Stimulated activated CD4-positive, alpha-beta T cell treated with anti-CD3 and anti-CD28 coated beads, TNF-alpha, amount 100 ng/mL, for 1 hour (primary cell): ENCODE measurements at regions not wholly inside any gene's neighbourhood (a gene's known extent, or its start where the extent isn't known, plus 50 kb on each side); places are given as distances from the start of the nearest gene placed in this dataset.

Source experiments
- DNase-seq, 3 donors: peaks; one replicate each; pipeline ENCODE4 v3.0.0-alpha.2; 2020; ENCODE audit warnings: low read depth in 3 of 3, low spot score in 1 of 3

GRCh38 chr22:49079743-49080500 is 747.8 kb downstream of the BRD1 start:
- DNase-seq = no peak

DNA sequence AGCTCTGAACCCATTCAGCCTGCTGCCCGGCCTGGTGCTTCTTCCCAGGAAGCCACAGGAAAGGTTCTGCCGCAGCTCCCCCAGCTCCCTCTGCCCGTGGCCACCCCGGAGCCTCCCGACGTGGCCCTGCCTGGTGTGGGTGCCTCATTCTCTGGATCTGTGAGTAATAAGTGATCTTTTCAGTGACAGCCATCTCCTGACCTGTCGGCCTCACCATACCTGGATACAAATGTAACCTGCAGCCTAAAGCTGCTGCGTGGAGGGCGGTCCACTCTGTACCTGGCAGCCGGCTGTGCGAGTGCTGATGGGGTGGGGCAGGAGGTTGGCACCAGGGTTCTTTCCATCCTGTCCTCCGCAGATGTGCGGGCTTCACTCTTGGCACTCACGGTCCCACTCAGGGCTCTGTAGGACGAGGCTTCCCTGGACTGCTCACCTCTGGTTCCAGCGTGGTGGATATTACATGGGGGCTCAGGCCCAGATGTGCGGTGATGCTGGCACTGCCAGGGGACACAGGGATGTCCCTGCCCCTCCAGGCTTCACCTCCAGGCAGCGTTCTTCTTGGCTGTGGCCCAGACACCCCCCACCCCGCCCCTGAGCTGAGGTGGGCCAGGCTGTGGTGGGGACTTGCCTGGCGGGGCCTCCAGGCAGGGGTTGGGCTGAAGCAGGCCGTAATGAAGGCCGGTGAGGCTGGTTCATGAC is 748.5 kb downstream of the BRD1 start:
- DNase-seq = no peak

GRCh38 chr22:49078076-49078710 is 749.5 kb downstream of the BRD1 start:
- DNase-seq = no peak

GRCh38 chr22:49077586-49077985 is 750.1 kb downstream of the BRD1 start:
- DNase-seq = no peak

GRCh38 chr22:49077036-49077393 is 750.7 kb downstream of the BRD1 start:
- DNase-seq = no peak

- DNase-seq = no peak
Observed at GRCh38 chr22:49076300-49077035, 751.2 kb downstream of the BRD1 start.

- DNase-seq = no peak
Observed at GRCh38 chr22:49075150-49075549, 752.5 kb downstream of the BRD1 start.

- no peak for DNase-seq
Observed at GRCh38 chr22:49073873-49074417, 753.7 kb downstream of the BRD1 start.

DNA sequence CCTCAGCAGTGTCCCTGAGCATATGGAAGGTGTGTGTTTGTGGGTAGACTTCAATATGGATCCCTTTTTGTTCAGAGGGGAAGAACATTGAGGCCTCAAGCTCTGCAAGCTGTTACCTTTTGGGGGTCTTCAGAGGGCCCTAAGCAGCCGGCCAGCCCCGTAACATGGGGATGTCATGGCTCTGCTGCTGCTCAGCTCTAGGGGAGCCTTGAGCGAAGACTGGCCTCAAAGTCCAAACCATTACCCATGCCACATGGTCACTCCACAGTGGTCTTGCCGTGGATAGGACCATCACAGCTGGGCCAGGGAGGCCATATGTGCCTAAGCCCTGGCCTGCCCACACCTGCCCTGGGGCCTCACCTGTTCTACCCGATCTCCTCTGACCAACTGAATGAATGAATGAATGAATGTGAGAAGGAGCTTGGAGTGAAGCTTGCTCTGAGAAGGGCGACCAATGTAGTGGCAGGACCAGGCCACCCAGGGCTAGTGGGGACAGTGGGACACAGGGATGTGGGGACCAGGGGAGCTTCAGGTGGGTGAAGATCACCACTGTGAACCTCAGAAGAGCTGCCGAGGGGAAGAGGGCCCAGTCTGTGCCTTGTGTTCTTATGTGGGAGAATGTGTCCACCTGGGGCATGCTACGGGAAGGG is 754.6 kb downstream of the BRD1 start:
- DNase-seq = no peak

GRCh38 chr22:49070501-49070900 is 757.2 kb downstream of the BRD1 start:
- DNase-seq = no peak

DNA sequence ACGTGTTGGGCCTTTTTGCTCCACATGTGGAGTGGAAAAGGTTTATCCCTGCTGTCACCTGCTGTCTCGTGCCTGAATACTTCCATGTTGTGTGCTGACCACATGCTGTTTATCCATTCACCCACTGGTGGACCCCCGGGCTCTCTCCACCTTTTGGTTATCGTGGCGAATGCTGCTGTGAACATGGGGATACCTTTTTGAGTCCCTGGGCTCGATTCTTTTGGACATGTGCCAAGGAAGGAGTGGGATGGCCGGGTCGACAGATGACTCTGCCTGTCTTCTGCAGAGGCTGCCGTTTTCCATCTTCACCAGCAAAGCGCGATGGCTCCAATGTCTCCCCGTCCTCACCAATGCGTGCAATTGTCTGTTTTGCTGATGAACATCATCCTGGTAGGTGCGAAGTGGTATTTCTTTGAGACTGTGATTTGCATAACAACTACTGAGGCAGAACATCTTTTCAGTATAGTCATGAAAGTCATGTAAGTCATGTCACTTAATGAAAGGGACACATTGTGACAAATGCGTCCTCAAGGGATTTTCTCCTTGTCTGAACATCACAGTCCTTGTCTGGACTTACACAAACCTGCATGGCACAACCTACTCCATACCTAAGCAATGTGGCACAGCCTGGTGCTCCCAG is 758.7 kb downstream of the BRD1 start:
- DNase-seq = no peak

- DNase-seq = no peak
Observed at GRCh38 chr22:49067504-49067903, 760.2 kb downstream of the BRD1 start.

GRCh38 chr22:49066619-49067018 is 761.1 kb downstream of the BRD1 start:
- DNase-seq = no peak

GRCh38 chr22:49064836-49065235 is 762.8 kb downstream of the BRD1 start:
- DNase-seq = no peak

DNA sequence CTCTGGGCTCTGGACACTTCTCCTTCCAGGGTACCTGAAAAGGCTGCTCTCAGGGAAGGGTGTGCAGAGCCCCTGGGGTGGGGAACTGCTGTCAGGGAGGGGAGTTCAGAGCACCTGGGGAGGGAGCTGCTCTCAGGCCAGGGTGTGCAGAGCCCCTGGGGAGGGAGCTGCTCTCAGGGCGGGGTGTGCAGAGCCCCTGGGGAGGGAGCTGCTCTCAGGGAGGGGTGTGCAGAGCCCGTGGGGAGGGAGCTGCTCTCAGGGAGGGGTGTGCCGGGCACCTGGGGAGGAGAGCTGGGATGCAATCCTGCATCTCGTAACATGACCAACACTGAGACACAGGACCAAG is 764.2 kb downstream of the BRD1 start:
- DNase-seq = no peak

DNA sequence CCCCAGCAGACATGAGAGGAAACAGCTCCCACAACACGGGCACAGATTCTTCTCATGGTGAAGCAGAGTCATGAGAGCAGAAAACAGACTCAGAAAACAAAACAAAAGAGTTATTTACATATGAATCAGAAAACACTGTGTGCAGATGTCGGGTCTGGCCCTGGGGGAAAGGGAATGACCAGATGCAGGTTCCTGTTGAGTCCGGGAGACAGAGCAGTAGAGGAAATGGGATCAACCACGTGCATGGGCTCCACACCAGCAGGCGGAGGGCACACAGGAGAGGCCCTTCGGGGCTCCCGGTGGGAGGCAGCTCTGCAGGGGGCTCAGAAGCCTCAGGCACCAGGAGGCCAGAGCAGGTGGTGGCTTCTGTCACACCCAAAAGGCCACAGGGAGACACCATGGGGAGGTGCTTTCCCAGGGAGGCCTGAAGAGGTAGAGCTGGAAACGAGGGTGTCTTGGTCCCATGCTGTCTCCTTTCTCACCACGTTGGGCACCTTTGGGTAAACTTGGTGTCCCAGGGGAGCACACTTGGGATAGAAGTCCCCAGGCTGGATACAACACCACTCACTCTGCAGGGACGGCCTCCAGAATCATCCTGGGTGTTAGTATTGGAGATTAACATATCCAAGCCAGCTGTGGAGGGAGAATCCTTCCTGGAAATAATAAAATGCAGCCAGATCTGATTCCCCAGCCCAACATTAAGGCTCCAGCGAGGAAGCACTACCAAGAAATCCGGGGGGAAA is 764.7 kb downstream of the BRD1 start:
- no peak for DNase-seq

GRCh38 chr22:49062155-49062801 is 765.4 kb downstream of the BRD1 start:
- DNase-seq = no peak

GRCh38 chr22:49057910-49058309 is 769.8 kb downstream of the BRD1 start:
- no peak for DNase-seq

GRCh38 chr22:49056301-49056700 is 771.4 kb downstream of the BRD1 start:
- DNase-seq = no peak
